Upper lobe of left lung (tissue), 6 donors: ENCODE measurements at regions not wholly inside any gene's neighbourhood (a gene's known extent, or its start where the extent isn't known, plus 50 kb on each side); places are given as distances from the start of the nearest gene placed in this dataset.

Experiments
- ATAC-seq, 2 donors: fragments of 200-7000 bp; cut with Tn5 transposase; one replicate each; pipeline ENCODE4 v1.9.1; 2022; ENCODE audit warnings: mild to moderate bottlenecking in 2 of 2, moderate library complexity in 2 of 2; ENCODE audit not compliant: low FRiP score in 2 of 2
- DNase-seq, 2 donors: peaks; one replicate each; pipeline ENCODE4 v3.0.0-alpha.2; 2019 to 2020
- H3K27ac ChIP-seq, 4 donors: fragments of 200-600 bp; sonication (generic); one replicate each; pipeline ENCODE4 v1.5.1; 2016 to 2019
- H3K27me3 ChIP-seq, 4 donors: fragments of 200-600 bp; sonication (generic); one replicate each; pipeline ENCODE4 v1.5.1; 2017 to 2019
- H3K36me3 ChIP-seq, 4 donors: fragments of 200-600 bp; sonication (generic); one replicate each; pipeline ENCODE4 v1.5.1; 2016 to 2019
- H3K4me1 ChIP-seq, 4 donors: fragments of 200-600 bp; sonication (generic); one replicate each; pipeline ENCODE4 v1.5.1; 2018 to 2019
- H3K4me3 ChIP-seq, 4 donors: fragments of 200-600 bp; sonication (generic); one replicate each; pipeline ENCODE4 v1.5.1; 2017 to 2019; ENCODE audit warnings: mild to moderate bottlenecking in 2 of 4, moderate library complexity in 1 of 4
- H3K9me3 ChIP-seq, 4 donors: fragments of 200-600 bp; sonication (generic); one replicate each; pipeline ENCODE4 v1.5.1; 2018 to 2019
- CTCF ChIP-seq, 6 experiments: fragments of 450-650 bp in 4 of 6; fragments of 200-600 bp in 2 of 6; sonication (generic) in 2 of 6; IDR thresholded peaks; one replicate each; pipeline ENCODE4 v1.5.1; 2016 to 2019; ENCODE audit warnings: antibody characterized with exemption in 6 of 6
- EP300 ChIP-seq, 4 donors: sonication (generic); formaldehyde crosslinking; IDR thresholded peaks; one replicate each; pipeline ENCODE4 v1.5.1; 2017; ENCODE audit warnings: antibody characterized with exemption in 4 of 4, control low read depth in 2 of 4
- POLR2A ChIP-seq, 4 donors: fragments of 450-650 bp; IDR thresholded peaks; one replicate each; pipeline ENCODE4 v1.5.1; 2016 to 2017; ENCODE audit warnings: antibody characterized with exemption in 4 of 4, mild to moderate bottlenecking in 2 of 4
- POLR2AphosphoS5 ChIP-seq, 2 donors: sonication (generic); formaldehyde crosslinking; IDR thresholded peaks; one replicate each; pipeline ENCODE4 v1.5.1; 2017; ENCODE audit warnings: antibody characterized with exemption in 2 of 2
- WGBS, 2 donors: methylation state at CpG; one replicate each; pipeline ENCODE4 v1.1.5; 2017 to 2018; 5-methylcytosine and 5-hydroxymethylcytosine counted together
- donor health status: DM: no; HTN: no; CAD: no; lungs with moderate emphysema.
- donor health status: DM: no; HTN: yes; CAD: no; lungs with severe emphysema.

DNA sequence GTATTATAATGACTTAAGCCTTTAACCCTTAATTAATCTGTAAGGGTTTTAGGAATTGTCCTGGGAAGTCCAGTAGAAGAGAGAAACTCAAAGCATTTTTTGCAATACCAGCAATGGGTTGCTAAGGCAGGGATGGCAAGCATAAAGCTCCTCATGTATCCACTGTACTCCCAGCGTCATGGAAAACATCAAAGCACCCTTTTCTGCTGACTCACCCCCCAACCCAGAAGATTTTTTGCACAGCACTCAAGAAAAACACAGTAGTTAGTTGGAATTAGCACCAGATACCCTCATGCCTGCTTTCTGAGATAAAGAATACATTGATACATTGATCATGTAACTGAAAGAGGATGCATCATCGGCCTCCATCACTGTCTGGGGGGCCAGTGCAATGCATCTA, 199.1 kb upstream of the CNOT2 start:
- DNase-seq: no peak
- Histone ChIP-seq H3K27me3 (no peaks in the 10 kb centered on the region), H3K9me3 (no peaks in the 10 kb centered on the region), H3K4me1 (no peaks in the 10 kb centered on the region), H3K4me3 (no peak overlapping the region), H3K27ac (no peak overlapping the region), H3K36me3 (no peaks in the 10 kb centered on the region)
- TF ChIP-seq POLR2AphosphoS5 (IDR thresholded peaks at IDR 0.05) (no peak), EP300 (IDR thresholded peaks at IDR 0.05) (no peak), POLR2A (IDR thresholded peaks at IDR 0.05) (no peak), CTCF (IDR thresholded peaks at IDR 0.05) (no peak)
- 79 to 87% methylated on average over 2 of the region's 2 CpGs for WGBS, 2 donors
- no peak for ATAC-seq

DNA sequence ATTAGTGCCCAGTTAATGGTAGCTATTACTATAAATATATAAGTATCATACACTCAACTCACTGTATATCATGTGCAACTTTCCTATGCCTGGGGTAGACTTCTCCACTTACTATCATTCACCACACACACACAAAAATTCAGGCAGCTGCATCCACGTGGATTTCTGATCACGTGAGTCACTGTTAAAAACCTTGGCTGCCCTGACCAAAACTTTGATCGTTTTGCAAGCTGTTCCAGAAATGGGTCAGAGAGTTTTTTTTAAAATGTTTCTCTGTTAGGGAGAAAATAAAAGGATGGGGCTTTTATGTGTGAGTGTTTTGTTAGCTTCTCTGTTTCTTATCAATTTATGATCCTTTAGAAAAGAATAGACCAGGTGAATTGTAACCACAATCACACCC, 198.2 kb upstream of the CNOT2 start:
- H3K4me1 ChIP-seq: peaks cover 0 to 8% (median 1%) of the 10 kb centered on the region in 4 donors
- no peak for TF ChIP-seq CTCF (IDR thresholded peaks at IDR 0.05)
- TF ChIP-seq POLR2A (IDR thresholded peaks at IDR 0.05): no peak
- no peak for TF ChIP-seq POLR2AphosphoS5 (IDR thresholded peaks at IDR 0.05)
- no peaks in the 10 kb centered on the region for H3K27me3 ChIP-seq
- 65 to 76% methylated on average over 3 of the region's 3 CpGs for WGBS, 2 donors
- no peak overlapping the region for H3K4me3 ChIP-seq
- peak overlapping the region in 2 of 4 donors; percentile 35 to 52 for H3K27ac ChIP-seq
- DNase-seq (no peak), ATAC-seq (no peak)
- no peaks in the 10 kb centered on the region for H3K9me3 ChIP-seq
- no peaks in the 10 kb centered on the region for H3K36me3 ChIP-seq

DNA sequence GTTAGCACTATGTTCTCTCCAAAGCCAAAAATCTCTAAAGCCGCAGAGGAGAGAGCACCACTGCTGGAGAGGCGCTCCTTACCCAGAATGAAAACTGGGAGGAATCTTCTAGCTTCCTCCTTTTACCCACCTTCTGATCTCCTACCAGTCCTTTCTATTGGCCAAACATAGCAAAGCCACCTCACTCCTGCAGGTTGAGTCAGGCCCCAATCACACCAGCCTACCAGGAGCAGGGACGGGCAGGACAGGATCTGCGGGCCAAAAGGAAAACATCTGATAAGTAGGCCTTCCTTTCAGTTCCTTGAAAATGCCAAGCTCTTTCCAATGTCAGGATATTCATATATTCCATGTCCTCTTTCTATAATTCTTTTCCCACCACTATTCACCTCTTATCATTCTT, 197.7 kb upstream of the CNOT2 start:
- Histone ChIP-seq H3K36me3 (no peaks in the 10 kb centered on the region), H3K4me1 (peaks cover 0 to 10% (median 2%) of the 10 kb centered on the region in 4 donors), H3K27me3 (no peaks in the 10 kb centered on the region), H3K27ac (peak overlapping the region in 2 of 4 donors; percentile 35 to 52), H3K9me3 (no peaks in the 10 kb centered on the region), H3K4me3 (no peak overlapping the region)
- 61 to 85% methylated on average over 4 of the region's 4 CpGs for WGBS, 2 donors
- ATAC-seq (no peak), DNase-seq (no peak)
- no peak for TF ChIP-seq POLR2A (IDR thresholded peaks at IDR 0.05)
- no peak for TF ChIP-seq CTCF (IDR thresholded peaks at IDR 0.05)
- TF ChIP-seq POLR2AphosphoS5 (IDR thresholded peaks at IDR 0.05): no peak
- no peak for TF ChIP-seq EP300 (IDR thresholded peaks at IDR 0.05)

DNA sequence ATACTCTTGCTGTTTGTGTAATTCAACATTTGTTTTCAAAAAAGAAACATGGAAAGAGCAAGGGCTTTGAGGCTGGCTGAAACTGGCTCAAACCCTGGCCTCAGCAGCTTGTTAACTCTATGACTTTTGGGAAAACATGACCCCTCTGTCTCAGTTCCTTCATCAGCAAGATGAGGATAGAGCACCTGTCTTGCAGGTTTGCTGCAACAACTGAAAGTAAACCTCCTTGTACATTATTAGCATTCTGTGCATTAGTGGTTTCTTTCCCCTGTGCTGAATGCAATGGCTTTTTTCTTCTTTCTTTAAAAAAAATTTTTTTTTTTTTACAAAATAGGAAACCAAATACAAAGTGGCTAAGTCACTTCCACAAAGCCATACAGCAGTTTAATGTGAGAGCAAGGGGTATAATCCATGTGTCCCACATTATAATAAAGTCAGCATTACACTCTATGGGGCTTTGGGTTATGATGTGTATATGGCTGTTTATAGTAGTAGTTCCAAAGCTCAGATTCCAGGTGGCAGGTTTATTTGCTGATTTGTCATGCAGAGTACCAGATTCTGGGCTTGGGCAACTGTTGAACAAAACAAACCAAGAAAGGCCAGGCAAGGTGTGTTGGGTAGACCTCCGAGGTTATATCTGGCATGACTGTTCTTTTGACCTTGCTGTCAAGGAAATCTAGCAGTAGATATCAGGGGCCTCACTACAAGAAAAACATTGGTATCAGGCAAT, 194.5 kb upstream of the CNOT2 start:
- no peaks in the 10 kb centered on the region for H3K27me3 ChIP-seq
- TF ChIP-seq POLR2A (IDR thresholded peaks at IDR 0.05): no peak
- TF ChIP-seq POLR2AphosphoS5 (IDR thresholded peaks at IDR 0.05): no peak
- no peak for TF ChIP-seq EP300 (IDR thresholded peaks at IDR 0.05)
- no peak for TF ChIP-seq CTCF (IDR thresholded peaks at IDR 0.05)
- ATAC-seq (no peak), DNase-seq (no peak)
- WGBS, 2 donors: 100% methylated on average over 1 of the region's 1 CpG
- H3K4me1 ChIP-seq: peaks cover 0 to 20% (median 3%) of the 10 kb centered on the region in 4 donors
- H3K9me3 ChIP-seq: no peaks in the 10 kb centered on the region
- H3K4me3 ChIP-seq: no peak overlapping the region
- no peak overlapping the region for H3K27ac ChIP-seq
- no peaks in the 10 kb centered on the region for H3K36me3 ChIP-seq
